PC-9 (cell line): ENCODE measurements at regions not wholly inside any gene's neighbourhood (a gene's known extent, or its start where the extent isn't known, plus 50 kb on each side); places are given as distances from the start of the nearest gene placed in this dataset.

Source experiments
- CTCF ChIP-seq: fragments of 200-600 bp; sonication (generic); conservative IDR thresholded peaks from 2 replicates; pipeline ENCODE4 v1.6.1; 2017; ENCODE audit warnings: mixed run types, antibody characterized with exemption, mild to moderate bottlenecking, moderate library complexity
- EZH2 ChIP-seq: fragments of 200-600 bp; sonication (generic); IDR thresholded peaks from 2 replicates; pipeline ENCODE4 v1.8.0; 2017; ENCODE audit warnings: antibody characterized with exemption, low read depth

GRCh38 chr1:102103646-102104045, 106.9 kb upstream of the OLFM3 start:
- TF ChIP-seq CTCF = no peak
- no peak for TF ChIP-seq EZH2
